HFF-Myc (cell line): ENCODE measurements at regions not wholly inside any gene's neighbourhood (a gene's known extent, or its start where the extent isn't known, plus 50 kb on each side); places are given as distances from the start of the nearest gene placed in this dataset.

Experiments
- DNase-seq: peaks from one replicate; pipeline ENCODE4 v3.0.0-alpha.2; 2011; ENCODE audit warnings: low read depth; ENCODE audit errors: extremely low read depth
- H3K4me3 ChIP-seq: replicated peaks from 2 replicates; pipeline ENCODE4 v1.5.1; 2011; ENCODE audit warnings: low read depth, mild to moderate bottlenecking, control low read depth, low read length
- CTCF ChIP-seq: IDR thresholded peaks from 2 replicates; pipeline ENCODE4 v1.5.1; 2012; ENCODE audit warnings: mild to moderate bottlenecking, low read depth, low read length, control low read depth; ENCODE audit errors: missing control alignments

DNA sequence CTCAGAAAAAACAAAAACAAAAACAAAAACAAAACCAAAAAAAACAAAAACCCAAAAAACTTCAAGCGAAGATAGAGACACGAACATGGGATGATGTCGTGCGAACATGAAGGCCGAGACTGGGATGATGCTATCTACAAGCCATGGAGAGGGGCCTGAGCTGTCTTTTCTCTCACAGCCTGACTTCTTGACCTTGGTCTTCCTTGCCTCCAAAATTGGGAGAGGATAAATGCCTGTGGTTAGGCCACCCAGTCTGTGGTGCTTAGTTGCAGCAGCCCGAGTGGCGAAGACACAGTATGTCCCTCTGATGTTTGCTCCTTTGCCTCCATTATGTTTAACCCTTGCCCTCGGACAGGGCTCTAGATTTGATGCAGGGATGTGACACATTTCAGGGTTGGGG is 130.4 kb upstream of the BASP1 start:
- no peak for TF ChIP-seq CTCF
- H3K4me3 ChIP-seq = no peak overlapping the region
- no peak for DNase-seq

- TF ChIP-seq CTCF = no peak
- no peak overlapping the region for H3K4me3 ChIP-seq
- DNase-seq = no peak
These were observed 129.4 kb upstream of the BASP1 start for GRCh38 chr5:17088051-17088450.

- no peak for TF ChIP-seq CTCF
- DNase-seq = no peak
- no peak overlapping the region for H3K4me3 ChIP-seq
These were observed 128.4 kb upstream of the BASP1 start for GRCh38 chr5:17089001-17089400.

DNA sequence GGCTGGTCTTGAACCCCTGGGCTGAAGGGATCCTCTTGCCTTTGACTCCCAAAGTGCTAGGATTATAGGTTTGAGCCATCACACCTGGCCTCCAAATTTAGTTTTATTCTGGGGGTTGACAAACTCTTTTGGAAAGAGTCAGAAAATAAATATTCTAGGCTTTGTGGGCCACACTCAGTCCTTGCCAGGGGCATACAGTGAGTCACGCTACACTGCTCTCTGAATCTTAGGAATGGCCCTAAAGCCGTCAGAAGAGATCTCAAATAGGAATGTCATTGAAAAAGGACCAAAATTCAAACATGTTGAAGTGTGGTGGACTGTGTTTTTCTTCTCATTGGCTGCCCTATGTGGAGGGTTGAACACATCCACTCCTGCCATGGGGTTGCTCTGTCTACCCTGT is 127.7 kb upstream of the BASP1 start:
- DNase-seq = no peak
- TF ChIP-seq CTCF = no peak
- no peak overlapping the region for H3K4me3 ChIP-seq

- no peak overlapping the region for H3K4me3 ChIP-seq
- TF ChIP-seq CTCF = no peak
- no peak for DNase-seq
These were observed 126.6 kb upstream of the BASP1 start for GRCh38 chr5:17090839-17091238.

GRCh38 chr5:17094830-17095229 is 122.6 kb upstream of the BASP1 start:
- DNase-seq = no peak
- H3K4me3 ChIP-seq = no peak overlapping the region
- TF ChIP-seq CTCF = no peak

GRCh38 chr5:17096952-17097695 is 120.3 kb upstream of the BASP1 start:
- no peak overlapping the region for H3K4me3 ChIP-seq
- no peak for DNase-seq
- TF ChIP-seq CTCF = no peak
